Middle frontal gyrus (tissue), 1 donor: ENCODE measurements at regions not wholly inside any gene's neighbourhood (a gene's known extent, or its start where the extent isn't known, plus 50 kb on each side); places are given as distances from the start of the nearest gene placed in this dataset.

ENCODE experiments used
- DNase-seq: peaks from one replicate; pipeline ENCODE4 v3.0.0-alpha.2; 2015; ENCODE audit warnings: low spot score; ENCODE audit errors: extremely low spot score

- DNase-seq = no peak
Observed at GRCh38 chr3:106256249-106256957, 387.6 kb upstream of the CBLB start.

GRCh38 chr3:106257172-106257571 is 388.4 kb upstream of the CBLB start:
- no peak for DNase-seq

GRCh38 chr3:106261396-106261795 is 392.6 kb upstream of the CBLB start:
- DNase-seq = no peak

- DNase-seq = no peak
Observed at GRCh38 chr3:106261915-106262683, 393.3 kb upstream of the CBLB start.

GRCh38 chr3:106263011-106263410 is 394.2 kb upstream of the CBLB start:
- DNase-seq = no peak

GRCh38 chr3:106263546-106263945 is 394.7 kb upstream of the CBLB start:
- DNase-seq = no peak

- no peak for DNase-seq
Observed at GRCh38 chr3:106265704-106266103, 396.9 kb upstream of the CBLB start.

GRCh38 chr3:106268696-106269095 is 399.9 kb upstream of the CBLB start:
- DNase-seq = no peak

- DNase-seq = no peak
Observed at GRCh38 chr3:106272302-106272701, 403.5 kb upstream of the CBLB start.

- no peak for DNase-seq
Observed at GRCh38 chr3:106275592-106275991, 406.8 kb upstream of the CBLB start.

GRCh38 chr3:106276151-106276550 is 407.3 kb upstream of the CBLB start:
- no peak for DNase-seq

- DNase-seq = no peak
Observed at GRCh38 chr3:106276755-106277612, 408.2 kb upstream of the CBLB start.

- no peak for DNase-seq
Observed at GRCh38 chr3:106277731-106278130, 408.9 kb upstream of the CBLB start.

- no peak for DNase-seq
Observed at GRCh38 chr3:106281221-106281620, 412.4 kb upstream of the CBLB start.

GRCh38 chr3:106282943-106283342 is 414.1 kb upstream of the CBLB start:
- no peak for DNase-seq

- DNase-seq = no peak
Observed at GRCh38 chr3:106288781-106289180, 420.0 kb upstream of the CBLB start.

GRCh38 chr3:106290304-106290997 is 421.6 kb upstream of the CBLB start:
- no peak for DNase-seq

GRCh38 chr3:106293161-106293560 is 424.3 kb upstream of the CBLB start:
- DNase-seq = no peak

GRCh38 chr3:106294121-106294520 is 425.3 kb upstream of the CBLB start:
- DNase-seq = no peak

- DNase-seq = no peak
Observed at GRCh38 chr3:106296062-106296461, 427.2 kb upstream of the CBLB start.
